Small intestine (tissue), 7 donors: ENCODE measurements at regions not wholly inside any gene's neighbourhood (a gene's known extent, or its start where the extent isn't known, plus 50 kb on each side); places are given as distances from the start of the nearest gene placed in this dataset.

Source experiments
- DNase-seq, 2 donors: peaks; one replicate each; pipeline versions ENCODE4 v3.0.0 to v3.0.0-alpha.2; 2013
- FAIRE-seq: peaks from 2 replicates; lab custom pipeline; 2012; peaks lifted over from hg19 to GRCh38; lab: Jason Lieb, UNC
- H3K27ac ChIP-seq, 3 donors: one replicate each; pipeline ENCODE4 v1.5.1; 2013; ENCODE audit warnings: low read length in 2 of 3, mild to moderate bottlenecking in 2 of 3, control low read depth in 1 of 3, inconsistent platforms in 1 of 3, low read depth in 1 of 3, moderate library complexity in 1 of 3
- H3K27me3 ChIP-seq, 3 donors: one replicate each; pipeline ENCODE4 v1.6.1; 2013; ENCODE audit warnings: low read length in 3 of 3, inconsistent platforms in 1 of 3; ENCODE audit not compliant: control insufficient read depth in 3 of 3, insufficient read depth in 3 of 3
- H3K36me3 ChIP-seq, 3 donors: one replicate each; pipeline ENCODE4 v1.6.1; 2013; ENCODE audit warnings: low read length in 3 of 3, inconsistent platforms in 1 of 3, low read depth in 1 of 3, mild to moderate bottlenecking in 1 of 3, moderate library complexity in 1 of 3; ENCODE audit not compliant: control insufficient read depth in 3 of 3, insufficient read depth in 2 of 3
- H3K4me1 ChIP-seq, 3 donors: one replicate each; pipeline ENCODE4 v1.6.1; 2013; ENCODE audit warnings: low read length in 2 of 3, inconsistent platforms in 1 of 3, low read depth in 1 of 3, mild to moderate bottlenecking in 1 of 3, moderate library complexity in 1 of 3; ENCODE audit not compliant: control insufficient read depth in 3 of 3, insufficient read depth in 2 of 3
- H3K4me3 ChIP-seq, 3 donors: one replicate each; pipeline ENCODE4 v1.5.1; 2013; ENCODE audit warnings: low read length in 3 of 3, control low read depth in 1 of 3, inconsistent platforms in 1 of 3, low read depth in 1 of 3, mild to moderate bottlenecking in 1 of 3, moderate library complexity in 1 of 3
- H3K9me3 ChIP-seq, 2 donors: one replicate each; pipeline ENCODE4 v1.6.1; 2013; ENCODE audit warnings: low read depth in 1 of 2, low read length in 1 of 2; ENCODE audit not compliant: control insufficient read depth in 2 of 2, insufficient read depth in 1 of 2
- WGBS, 3 donors: extraction: QIAGEN DNeasy Blood & Tissue Kit; methylation state at CpG; one replicate each; pipeline ENCODE4 v1.1.7; 2013; 5-methylcytosine and 5-hydroxymethylcytosine counted together
- donor health status: healthy with polysubstance abuse.
- donor health status: control.
- donor health status: control.
- donor health status: Bipolar disorder and iron deficiency.
- donor health status: healthy.

DNA sequence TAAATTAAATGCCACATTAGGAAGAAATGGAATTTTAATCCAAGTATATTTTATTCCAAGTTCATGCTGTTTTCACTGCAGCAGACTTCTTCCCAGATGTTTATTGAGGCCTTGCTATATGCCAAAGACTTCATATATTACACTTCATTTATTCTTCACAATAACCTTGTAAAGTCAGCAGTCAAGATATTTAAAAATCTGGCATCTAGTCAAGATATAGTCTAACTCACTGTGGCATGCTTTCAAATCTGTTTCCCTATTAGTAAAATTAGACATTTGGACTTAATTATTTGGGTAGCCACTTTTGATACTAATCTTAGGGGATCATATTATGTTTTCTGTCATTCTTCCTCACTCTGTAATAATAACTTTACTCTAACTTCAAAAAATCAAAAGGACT is 81.5 kb upstream of the VGLL3 start:
- Histone ChIP-seq H3K36me3 (no peaks in the 10 kb centered on the region), H3K27me3 (no peaks in the 10 kb centered on the region), H3K9me3 (no peaks in the 10 kb centered on the region), H3K27ac (no peak overlapping the region), H3K4me1 (no peaks in the 10 kb centered on the region), H3K4me3 (no peak overlapping the region)
- DNase-seq: no peak
- no peak for FAIRE-seq

DNA sequence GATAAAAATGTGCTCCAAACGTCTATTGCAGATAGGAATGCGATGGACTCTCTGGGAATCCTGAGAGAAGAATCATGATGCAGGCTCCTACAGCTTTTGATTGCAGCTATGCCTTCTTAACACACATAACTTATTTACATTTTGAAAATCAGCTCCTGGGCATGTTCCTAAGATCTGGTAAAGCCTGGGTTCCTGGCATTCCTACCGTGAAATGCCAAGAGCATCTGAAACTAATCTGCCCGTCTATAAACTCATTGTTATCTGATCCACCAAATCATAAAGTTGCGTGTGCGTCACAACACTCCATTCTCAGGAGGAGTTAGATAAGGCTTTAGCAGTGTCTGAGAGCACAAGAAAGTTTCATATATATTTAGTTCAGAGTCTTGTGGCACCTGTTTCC is 79.0 kb upstream of the VGLL3 start:
- Histone ChIP-seq H3K4me1 (no peaks in the 10 kb centered on the region), H3K4me3 (no peak overlapping the region), H3K27ac (no peak overlapping the region), H3K9me3 (no peaks in the 10 kb centered on the region), H3K27me3 (no peaks in the 10 kb centered on the region), H3K36me3 (no peaks in the 10 kb centered on the region)
- DNase-seq (peak; percentile 7 to 22), FAIRE-seq (no peak)
- 16 to 56% (median 40%) methylated on average over 6 of the region's 6 CpGs for WGBS, 3 donors

DNA sequence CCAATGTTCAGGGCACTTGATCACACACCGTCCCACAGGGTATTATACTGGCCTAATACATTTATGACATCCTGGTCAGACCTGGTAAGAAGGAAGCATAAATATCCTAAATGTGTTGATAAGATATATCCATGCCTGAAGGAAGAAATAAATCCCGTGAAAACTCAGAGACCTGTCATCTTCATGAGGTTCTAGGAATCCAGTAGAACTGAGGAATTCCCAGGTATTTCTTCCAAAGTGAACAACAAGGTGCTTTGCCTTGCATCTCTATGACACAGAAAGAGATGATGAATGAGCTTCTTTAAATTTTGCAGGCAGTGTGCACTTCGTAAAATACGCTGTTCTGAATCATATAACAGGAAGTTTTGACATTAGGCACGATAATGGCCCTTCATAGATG is 78.1 kb upstream of the VGLL3 start:
- no peaks in the 10 kb centered on the region for H3K27me3 ChIP-seq
- H3K9me3 ChIP-seq: no peaks in the 10 kb centered on the region
- no peak overlapping the region for H3K4me3 ChIP-seq
- no peaks in the 10 kb centered on the region for H3K4me1 ChIP-seq
- no peaks in the 10 kb centered on the region for H3K36me3 ChIP-seq
- H3K27ac ChIP-seq: no peak overlapping the region
- 69 to 77% (median 70%) methylated on average over 5 of the region's 5 CpGs for WGBS, 3 donors
- FAIRE-seq (no peak), DNase-seq (no peak)

DNA sequence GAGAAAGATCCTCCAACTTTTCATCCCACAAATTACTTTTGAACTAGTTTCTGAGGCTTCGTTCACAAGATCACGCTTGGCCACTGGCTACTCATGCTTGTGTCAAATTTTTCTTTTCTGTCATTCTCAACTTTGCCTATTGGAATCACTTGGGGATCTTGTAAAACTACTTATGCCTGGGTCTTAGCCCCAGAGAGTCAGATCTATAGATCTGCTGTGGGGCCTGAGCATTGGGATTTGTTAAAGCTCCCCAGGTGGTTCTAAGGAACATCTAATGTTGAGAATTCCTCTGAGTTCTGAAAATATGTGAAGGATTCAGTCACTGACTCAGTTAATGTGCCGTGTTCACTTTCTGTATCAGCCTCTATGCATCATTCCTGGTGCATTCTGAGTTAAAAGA is 71.7 kb upstream of the VGLL3 start:
- WGBS, 3 donors: 77 to 85% (median 84%) methylated on average over 3 of the region's 3 CpGs
- Histone ChIP-seq H3K27ac (no peak overlapping the region), H3K27me3 (no peaks in the 10 kb centered on the region), H3K4me1 (no peaks in the 10 kb centered on the region), H3K9me3 (no peaks in the 10 kb centered on the region), H3K36me3 (no peaks in the 10 kb centered on the region), H3K4me3 (no peak overlapping the region)
- no peak for FAIRE-seq
- DNase-seq: no peak

DNA sequence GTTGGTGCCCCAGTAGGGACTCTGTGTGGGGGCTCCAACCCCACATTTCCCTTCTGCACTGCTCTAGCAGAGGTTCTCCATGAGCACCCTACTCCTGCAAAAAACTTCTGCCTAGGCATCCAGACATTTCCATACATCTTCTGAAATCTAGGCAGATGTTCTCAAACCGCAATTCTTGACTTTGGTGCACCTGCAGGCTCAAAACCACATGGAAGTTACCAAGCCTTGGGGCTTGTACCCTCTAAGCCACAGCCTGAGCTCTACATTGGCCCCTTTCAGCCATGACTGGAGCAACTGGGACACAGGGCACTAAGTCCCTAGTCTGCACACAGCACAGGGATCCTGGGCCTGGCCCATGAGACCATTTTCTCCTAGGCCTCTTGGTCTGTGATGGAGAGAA is 66.5 kb upstream of the VGLL3 start:
- Histone ChIP-seq H3K9me3 (peaks cover 0 to 2% of the 10 kb centered on the region in 2 donors), H3K4me1 (no peaks in the 10 kb centered on the region), H3K27ac (no peak overlapping the region), H3K4me3 (no peak overlapping the region), H3K36me3 (no peaks in the 10 kb centered on the region), H3K27me3 (no peaks in the 10 kb centered on the region)
- DNase-seq: no peak
- 71 to 84% (median 71%) methylated on average over 1 of the region's 1 CpG for WGBS, 3 donors
- FAIRE-seq: no peak

DNA sequence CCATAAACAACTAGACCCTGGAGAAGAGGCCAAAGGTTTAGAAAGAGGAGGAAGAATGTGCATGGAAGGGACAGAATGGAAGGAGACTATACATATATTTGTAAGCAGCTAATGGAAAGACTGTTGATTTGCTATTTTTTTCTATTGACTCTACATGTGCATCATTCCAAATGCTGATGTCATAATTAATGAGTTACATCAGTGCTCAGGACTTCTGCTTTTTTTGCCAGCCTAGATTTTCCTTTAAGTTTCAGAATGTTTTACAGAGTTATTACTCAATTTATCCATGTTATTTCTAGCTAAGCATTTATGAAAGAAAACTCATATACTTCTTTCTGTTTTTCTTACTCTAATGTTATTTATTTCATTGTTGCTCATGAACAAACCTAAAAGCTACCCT is 62.6 kb upstream of the VGLL3 start:
- H3K4me1 ChIP-seq: no peaks in the 10 kb centered on the region
- peaks cover 0 to 4% of the 10 kb centered on the region in 2 donors for H3K9me3 ChIP-seq
- H3K27me3 ChIP-seq: no peaks in the 10 kb centered on the region
- H3K36me3 ChIP-seq: no peaks in the 10 kb centered on the region
- no peak for DNase-seq
- no peak overlapping the region for H3K27ac ChIP-seq
- H3K4me3 ChIP-seq: no peak overlapping the region
- no peak for FAIRE-seq

DNA sequence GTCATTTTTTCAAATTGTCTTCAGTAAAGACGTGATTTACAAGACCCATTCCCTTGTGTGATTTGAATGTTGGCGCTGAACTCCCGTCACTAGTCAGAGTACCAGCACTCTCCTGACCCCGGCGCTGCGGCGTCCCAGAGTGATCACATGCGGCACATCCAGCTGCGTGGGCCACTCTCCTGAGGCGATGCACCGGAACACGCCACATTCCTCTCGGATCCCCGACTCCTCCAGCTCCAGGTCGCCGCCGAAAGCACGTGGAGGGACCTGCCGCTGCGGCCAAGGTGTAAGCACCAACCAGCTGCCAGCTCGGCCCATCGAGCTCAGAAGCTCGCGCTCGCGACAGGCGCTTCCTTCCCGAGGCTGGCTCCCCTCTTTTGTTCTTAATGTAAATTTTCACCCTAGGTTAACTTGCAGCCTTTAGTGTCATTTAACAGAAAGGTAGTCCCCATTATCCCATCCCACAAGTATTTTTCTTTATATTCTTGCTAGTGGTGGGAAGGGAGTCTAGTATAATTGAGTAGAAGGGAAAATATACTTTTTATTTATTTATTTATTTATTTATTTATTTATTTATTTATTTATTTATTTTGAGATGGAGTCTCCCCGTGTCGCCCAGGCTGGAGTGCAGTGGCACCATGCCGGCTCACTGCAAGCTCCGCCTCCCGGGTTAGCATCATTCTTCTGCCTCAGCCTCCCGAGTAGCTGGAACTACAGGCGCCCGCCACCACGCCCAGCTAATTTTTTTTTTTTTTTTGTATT is 61.7 kb upstream of the VGLL3 start:
- Histone ChIP-seq H3K9me3 (peaks cover 0 to 4% of the 10 kb centered on the region in 2 donors), H3K4me3 (no peak overlapping the region), H3K27me3 (no peaks in the 10 kb centered on the region), H3K4me1 (no peaks in the 10 kb centered on the region), H3K27ac (no peak overlapping the region), H3K36me3 (no peaks in the 10 kb centered on the region)
- FAIRE-seq (no peak), DNase-seq (no peak)
- 64 to 71% (median 71%) methylated on average over 37 of the region's 37 CpGs for WGBS, 3 donors

DNA sequence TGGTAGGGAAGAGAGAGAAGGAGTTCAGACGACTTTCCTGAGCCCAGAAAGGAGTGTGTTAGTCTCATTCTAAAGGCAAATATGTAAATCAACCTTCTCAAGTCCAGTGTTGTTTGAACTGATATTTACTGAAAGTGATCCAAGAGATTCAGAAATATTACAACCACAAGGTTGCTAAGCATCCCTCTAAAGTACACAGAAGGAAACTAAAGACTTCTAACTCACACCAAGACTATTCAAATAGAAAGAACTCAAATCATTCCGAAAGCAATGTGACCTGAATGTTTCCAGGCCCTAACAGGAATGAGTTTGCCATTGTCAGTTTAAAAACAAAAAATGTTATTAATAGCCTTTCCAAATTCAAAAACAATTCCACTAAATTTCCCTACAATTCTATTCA is 56.9 kb upstream of the VGLL3 start:
- FAIRE-seq: no peak
- peaks cover 0 to 4% of the 10 kb centered on the region in 2 donors for H3K9me3 ChIP-seq
- no peak overlapping the region for H3K4me3 ChIP-seq
- no peaks in the 10 kb centered on the region for H3K36me3 ChIP-seq
- WGBS, 3 donors: 30 to 55% (median 37%) methylated on average over 2 of the region's 2 CpGs
- H3K27me3 ChIP-seq: no peaks in the 10 kb centered on the region
- no peak for DNase-seq
- H3K4me1 ChIP-seq: no peaks in the 10 kb centered on the region
- no peak overlapping the region for H3K27ac ChIP-seq

DNA sequence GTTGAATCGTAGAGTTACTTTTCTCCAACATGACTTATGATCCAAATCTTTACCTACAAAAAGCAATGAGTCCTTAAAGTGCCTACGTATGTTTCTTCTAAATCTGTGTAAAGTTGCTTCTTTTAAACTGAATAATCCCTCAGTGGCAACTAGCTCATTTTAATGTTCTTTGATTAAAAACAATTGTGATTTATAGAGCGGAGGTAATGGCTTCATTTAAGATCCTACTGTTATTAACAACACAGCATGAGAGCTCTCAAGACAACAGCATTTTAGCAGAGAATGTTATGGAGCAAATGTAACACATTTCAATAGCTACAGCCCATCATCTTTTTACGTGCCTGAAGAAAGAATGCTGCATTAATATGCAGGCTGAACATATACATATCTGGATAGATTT is 55.3 kb upstream of the VGLL3 start:
- Histone ChIP-seq H3K9me3 (no peaks in the 10 kb centered on the region), H3K27ac (no peak overlapping the region), H3K36me3 (no peaks in the 10 kb centered on the region), H3K27me3 (no peaks in the 10 kb centered on the region), H3K4me3 (no peak overlapping the region), H3K4me1 (no peaks in the 10 kb centered on the region)
- no peak for FAIRE-seq
- no peak for DNase-seq
- WGBS, 3 donors: 55 to 81% (median 61%) methylated on average over 4 of the region's 4 CpGs
